GM12878 (cell line): ENCODE measurements at regions not wholly inside any gene's neighbourhood (a gene's known extent, or its start where the extent isn't known, plus 50 kb on each side); places are given as distances from the start of the nearest gene placed in this dataset.

Experiments used
- ATAC-seq: fragments of 200-7000 bp; cut with Tn5 transposase; 3 replicates; pipeline ENCODE4 v1.9.1; 2020; ENCODE audit warnings: mild to moderate bottlenecking, moderate library complexity
- BruUV-seq: library from RNA; stranded (reverse); fragments of 400-500 nt; replicated peaks from 2 replicates; lab custom pipeline; 2021; lab: Mats Ljungman, UMichigan
- CTCF ChIA-PET: fragments of 300-600 bp; sonication (Branson Sonifier 250); formaldehyde crosslinking; extraction: SDS; loops from one replicate; lab custom pipeline; 2021; ENCODE audit warnings: inconsistent platforms; lab: Yijun Ruan, JAX
- POLR2A ChIA-PET: fragments of 350-600 bp; formaldehyde crosslinking; extraction: SDS; loops from one replicate; lab custom pipeline; 2021; ENCODE audit warnings: inconsistent platforms; lab: Charles Lee
- RAD21 ChIA-PET: fragments of 300-600 bp; sonication (Branson Sonifier 250); formaldehyde crosslinking; loops from one replicate; lab custom pipeline; 2023; ENCODE audit warnings: antibody characterized with exemption; ENCODE audit not compliant: unreplicated experiment; lab: Charles Lee
- SMC1A ChIA-PET: fragments of 300-600 bp; sonication (Branson Sonifier 250); formaldehyde crosslinking; loops from one replicate; lab custom pipeline; 2023; ENCODE audit not compliant: unreplicated experiment, uncharacterized antibody; lab: Charles Lee
- DNase-seq: peaks from one replicate; pipeline ENCODE4 v3.0.0-alpha.2; 2011; ENCODE audit warnings: low read depth, low spot score
- FAIRE-seq: peaks from 3 replicates; lab custom pipeline; 2011; peaks lifted over from hg19 to GRCh38; lab: Jason Lieb, UNC
- H2AFZ ChIP-seq: 2 replicates; pipeline ENCODE4 v1.6.0; 2011; ENCODE audit warnings: low read depth, low read length, control low read depth; ENCODE audit not compliant: control insufficient read depth
- H3K27ac ChIP-seq: 2 replicates; pipeline ENCODE4 v1.5.1; 2011; ENCODE audit warnings: control low read depth; ENCODE audit not compliant: control insufficient read depth, insufficient read depth
- H3K27me3 ChIP-seq, 2 experiments: replicated peaks in 1 of 2; 2 replicates each; pipeline versions ENCODE4 v1.6.0 to v1.6.1; 2011; ENCODE audit warnings: low read length in 1 of 2; ENCODE audit not compliant: control insufficient read depth in 2 of 2, insufficient read depth in 2 of 2
- H3K36me3 ChIP-seq, 2 experiments: 2 replicates each; pipeline ENCODE4 v1.5.1; 2011; ENCODE audit warnings: low read length in 1 of 2; ENCODE audit not compliant: control insufficient read depth in 2 of 2, insufficient read depth in 2 of 2
- H3K4me1 ChIP-seq: 2 replicates; pipeline ENCODE4 v1.6.1; 2011; ENCODE audit warnings: mild to moderate bottlenecking, low read length, moderate library complexity, mixed read lengths; ENCODE audit not compliant: control insufficient read depth, insufficient read depth
- H3K4me2 ChIP-seq: 2 replicates; pipeline ENCODE4 v1.6.0; 2011; ENCODE audit warnings: control low read depth; ENCODE audit not compliant: control insufficient read depth, insufficient read depth
- H3K4me3 ChIP-seq: fragments of 200-600 bp; sonication (generic); 2 replicates; pipeline ENCODE4 v1.5.1; 2016
- H3K79me2 ChIP-seq: 2 replicates; pipeline ENCODE4 v1.6.0; 2011; ENCODE audit warnings: low read length; ENCODE audit not compliant: control insufficient read depth, insufficient read depth
- H3K9ac ChIP-seq: 2 replicates; pipeline ENCODE4 v1.8.0; 2011; ENCODE audit warnings: low read length, control low read depth, mixed read lengths; ENCODE audit not compliant: control insufficient read depth, insufficient read depth
- H3K9me3 ChIP-seq: replicated peaks from 3 replicates; pipeline ENCODE4 v1.5.1; 2011; ENCODE audit warnings: mild to moderate bottlenecking, low read length; ENCODE audit not compliant: control insufficient read depth, insufficient read depth
- H4K20me1 ChIP-seq: 2 replicates; pipeline ENCODE4 v1.6.0; 2011; ENCODE audit not compliant: control insufficient read depth, insufficient read depth
- CBFB ChIP-seq: IDR thresholded peaks from 2 replicates; pipeline ENCODE4 v1.6.1; 2016; ENCODE audit warnings: antibody characterized with exemption, low read depth
- EZH2 ChIP-seq: IDR thresholded peaks from 2 replicates; pipeline ENCODE4 v1.6.1; 2012; ENCODE audit warnings: low read depth, mild to moderate bottlenecking, control low read depth, inconsistent platforms, low read length, borderline replicate concordance; ENCODE audit not compliant: control insufficient read depth
- GATAD2B ChIP-seq: fragments of 450-650 bp; conservative IDR thresholded peaks from 2 replicates; pipeline ENCODE4 v1.6.1; 2017; ENCODE audit warnings: low read depth, mild to moderate bottlenecking, moderate library complexity
- POLR2AphosphoS2 ChIP-seq: IDR thresholded peaks from 2 replicates; pipeline ENCODE4 v1.6.1; 2011; ENCODE audit warnings: low read depth, mild to moderate bottlenecking, low read length, improper control_type of control experiment, moderate library complexity
- RCOR1 ChIP-seq: conservative IDR thresholded peaks from 2 replicates; pipeline ENCODE4 v1.6.1; 2012; ENCODE audit warnings: low read depth, low read length, improper control_type of control experiment
- RELA ChIP-seq: fragments of 450-650 bp; IDR thresholded peaks from 2 replicates; pipeline ENCODE4 v1.8.0; 2014; ENCODE audit warnings: borderline replicate concordance; ENCODE audit not compliant: partially characterized antibody
- RELB ChIP-seq: fragments of 450-650 bp; IDR thresholded peaks from 2 replicates; pipeline ENCODE4 v1.6.1; 2017; ENCODE audit warnings: low read depth, mild to moderate bottlenecking, moderate library complexity
- SKIL ChIP-seq: fragments of 450-650 bp; IDR thresholded peaks from 2 replicates; pipeline ENCODE4 v1.6.1; 2017; ENCODE audit warnings: mild to moderate bottlenecking, low read depth, inconsistent platforms; ENCODE audit not compliant: poor library complexity, severe bottlenecking
- ZSCAN29 ChIP-seq: fragments of 450-650 bp; IDR thresholded peaks from 2 replicates; pipeline ENCODE4 v1.6.1; 2017; ENCODE audit warnings: mild to moderate bottlenecking, moderate library complexity
- WGBS: methylation state at CpG from one replicate; pipeline ENCODE4 v1.1.6; 2016; ENCODE audit warnings: low lambda C conversion rate; ENCODE audit not compliant: insufficient replicate concordance, insufficient coverage; ENCODE audit errors: missing lambda C conversion rate; 5-methylcytosine and 5-hydroxymethylcytosine counted together
- in situ Hi-C: fragments of 300-500 bp; cut with MboI; formaldehyde crosslinking; loops from 9 replicates; pipeline ENCODE4 v1.14.3; 2018; ENCODE audit warnings: mixed read lengths
- intact Hi-C: fragments of 100-400 bp; cut with micrococcal nuclease; formaldehyde crosslinking; loops from one replicate; pipeline ENCODE4 v1.14.2; 2022; ENCODE audit not compliant: unreplicated experiment
- TF ChIP-seq, protein P1 (sequence below): IDR thresholded peaks from 2 replicates; pipeline ENCODE4 v1.6.1; 2012; ENCODE audit warnings: low read depth, low read length, improper control_type of control experiment

- POLR2A ChIA-PET, result no interaction called here
- no peak for FAIRE-seq
- Histone ChIP-seq H3K9ac (no peak overlapping the region), H3K4me1 (no peaks in the 10 kb centered on the region), H3K4me3 (no peak overlapping the region), H4K20me1 (no peaks in the 10 kb centered on the region), H3K27me3 (no peaks in the 10 kb centered on the region), H3K79me2 (no peaks in the 10 kb centered on the region), H3K27ac (no peak overlapping the region), H2AFZ (no peak overlapping the region), H3K36me3 (no peaks in the 10 kb centered on the region), H3K4me2 (no peak overlapping the region), H3K9me3 (no peaks in the 10 kb centered on the region)
- in situ Hi-C loops (no loop called here), intact Hi-C loops (no loop called here)
- SMC1A ChIA-PET, result interaction anchor here (0.6 kb wide), 1 partner anchor 263 kb away, joined by 4 read pairs; no protein-coding TSS in a partner anchor
- no TSS peak for BruUV-seq
- TF ChIP-seq EZH2 (no peak), POLR2AphosphoS2 (no peak), SKIL (no peak), ZSCAN29 (no peak), RCOR1 (no peak), GATAD2B (no peak), RELB (no peak), RELA (no peak), CBFB (no peak)
- TF ChIP-seq, protein P1, sequence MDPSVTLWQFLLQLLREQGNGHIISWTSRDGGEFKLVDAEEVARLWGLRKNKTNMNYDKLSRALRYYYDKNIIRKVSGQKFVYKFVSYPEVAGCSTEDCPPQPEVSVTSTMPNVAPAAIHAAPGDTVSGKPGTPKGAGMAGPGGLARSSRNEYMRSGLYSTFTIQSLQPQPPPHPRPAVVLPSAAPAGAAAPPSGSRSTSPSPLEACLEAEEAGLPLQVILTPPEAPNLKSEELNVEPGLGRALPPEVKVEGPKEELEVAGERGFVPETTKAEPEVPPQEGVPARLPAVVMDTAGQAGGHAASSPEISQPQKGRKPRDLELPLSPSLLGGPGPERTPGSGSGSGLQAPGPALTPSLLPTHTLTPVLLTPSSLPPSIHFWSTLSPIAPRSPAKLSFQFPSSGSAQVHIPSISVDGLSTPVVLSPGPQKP, result no peak
- CTCF ChIA-PET, result no interaction called here
- DNase-seq, result no peak
- RAD21 ChIA-PET, result no interaction called here
- WGBS, result 56% methylated on average over 1 of the region's 1 CpG
- no peak for ATAC-seq
Observed at GRCh38 chr3:176562331-176562730, 635.0 kb downstream of the TBL1XR1 start.
